ENCODE measurements at regions not wholly inside any gene's neighbourhood (a gene's known extent, or its start where the extent isn't known, plus 50 kb on each side); places are given as distances from the start of the nearest gene placed in this dataset.

DNA sequence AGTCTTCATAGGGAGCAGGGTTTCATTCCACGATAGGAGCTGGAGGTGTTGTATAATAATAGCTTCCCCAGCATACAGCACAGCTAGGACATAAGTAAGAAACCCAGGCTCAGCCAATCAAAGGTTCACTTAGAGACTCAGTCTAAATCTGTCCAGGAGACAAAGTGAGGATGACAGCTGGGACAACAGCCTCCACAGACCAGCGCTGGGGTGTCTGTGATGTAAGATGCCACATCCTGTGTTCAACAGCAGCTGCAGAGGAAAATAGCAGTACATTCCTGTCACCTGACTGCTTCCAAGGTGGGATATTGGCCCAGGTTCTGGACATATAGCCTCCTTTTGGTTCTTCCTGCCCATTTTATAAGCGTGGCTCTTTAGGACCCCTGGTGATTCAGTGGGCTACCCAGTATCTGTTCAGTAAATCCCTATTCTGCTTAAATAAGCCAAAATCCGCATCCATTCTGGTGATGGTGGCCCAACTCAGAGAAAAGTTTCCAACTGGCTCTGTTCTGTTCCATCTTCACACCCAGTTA is 176.8 kb upstream of the SYT6 start:
- DNase-seq, result peak; percentile 18
- TF ChIP-seq, protein P1, sequence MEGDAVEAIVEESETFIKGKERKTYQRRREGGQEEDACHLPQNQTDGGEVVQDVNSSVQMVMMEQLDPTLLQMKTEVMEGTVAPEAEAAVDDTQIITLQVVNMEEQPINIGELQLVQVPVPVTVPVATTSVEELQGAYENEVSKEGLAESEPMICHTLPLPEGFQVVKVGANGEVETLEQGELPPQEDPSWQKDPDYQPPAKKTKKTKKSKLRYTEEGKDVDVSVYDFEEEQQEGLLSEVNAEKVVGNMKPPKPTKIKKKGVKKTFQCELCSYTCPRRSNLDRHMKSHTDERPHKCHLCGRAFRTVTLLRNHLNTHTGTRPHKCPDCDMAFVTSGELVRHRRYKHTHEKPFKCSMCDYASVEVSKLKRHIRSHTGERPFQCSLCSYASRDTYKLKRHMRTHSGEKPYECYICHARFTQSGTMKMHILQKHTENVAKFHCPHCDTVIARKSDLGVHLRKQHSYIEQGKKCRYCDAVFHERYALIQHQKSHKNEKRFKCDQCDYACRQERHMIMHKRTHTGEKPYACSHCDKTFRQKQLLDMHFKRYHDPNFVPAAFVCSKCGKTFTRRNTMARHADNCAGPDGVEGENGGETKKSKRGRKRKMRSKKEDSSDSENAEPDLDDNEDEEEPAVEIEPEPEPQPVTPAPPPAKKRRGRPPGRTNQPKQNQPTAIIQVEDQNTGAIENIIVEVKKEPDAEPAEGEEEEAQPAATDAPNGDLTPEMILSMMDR (IDR thresholded peaks at IDR 0.05), result no peak
- no peak for TF ChIP-seq POLR2A (IDR thresholded peaks at IDR 0.05)
- Histone ChIP-seq H3K27me3 (peaks cover 4% of the 10 kb centered on the region), H3K9me3 (no peaks in the 10 kb centered on the region), H3K36me3 (no peaks in the 10 kb centered on the region), H3K4me3 (no peak overlapping the region), H3K4me1 (no peaks in the 10 kb centered on the region), H3K27ac (no peak overlapping the region)
- in situ Hi-C loops (cut with MboI; ENCODE audit: low pct_ligation_motif_present in 1 of 4, low pct_unique_long_range_greater_than_20kb in 1 of 4, low sequenced_read_pairs in 3 of 4), result no loop called here
- WGBS, 2 donors (ENCODE audit: low coverage in 1 of 2), result 74 to 86% methylated on average over 1 to 4 of the region's 4 CpGs
- intact Hi-C loops (cut with DNase I; ENCODE audit: low total_unique reads), result no loop called here

DNA sequence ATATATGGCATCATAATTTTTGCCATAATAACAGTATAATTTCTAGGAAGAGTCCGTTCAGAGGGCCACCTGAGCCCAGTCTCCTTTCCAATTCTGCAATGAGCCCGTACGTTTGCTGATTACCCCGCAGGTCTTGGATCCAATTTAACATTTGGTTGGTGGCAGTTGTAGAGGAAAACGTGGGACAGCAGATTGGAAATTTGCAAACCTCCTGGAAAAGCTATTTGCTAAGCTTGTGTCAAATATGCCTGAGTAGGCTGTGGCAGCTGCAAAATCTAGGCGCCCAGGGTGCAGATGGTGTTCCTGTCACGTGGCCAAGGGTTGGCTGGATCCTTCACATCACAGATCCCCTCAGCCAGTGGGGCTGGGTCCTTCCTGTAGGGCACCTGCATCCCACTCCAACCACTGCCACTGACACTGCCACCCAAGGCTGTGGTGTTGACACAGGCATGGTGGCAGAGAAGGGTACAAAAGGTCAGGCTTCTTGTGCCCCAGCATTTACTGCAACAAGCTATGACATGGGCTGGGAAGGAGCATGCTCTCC is 174.8 kb upstream of the SYT6 start:
- WGBS, 2 donors (ENCODE audit: low coverage in 1 of 2), result 70 to 79% methylated on average over 3 to 7 of the region's 7 CpGs
- no peak for DNase-seq
- no peak overlapping the region for H3K27ac ChIP-seq
- in situ Hi-C loops (cut with MboI; ENCODE audit: low pct_ligation_motif_present in 1 of 4, low pct_unique_long_range_greater_than_20kb in 1 of 4, low sequenced_read_pairs in 3 of 4), result no loop called here
- intact Hi-C loops (cut with DNase I; ENCODE audit: low total_unique reads), result no loop called here
- no peak overlapping the region for H3K4me3 ChIP-seq
- H3K36me3 ChIP-seq, result no peaks in the 10 kb centered on the region
- H3K27me3 ChIP-seq, result peaks cover 4% of the 10 kb centered on the region
- TF ChIP-seq POLR2A (IDR thresholded peaks at IDR 0.05) (no peak), EP300 (IDR thresholded peaks at IDR 0.05; ENCODE audit: low read depth) (no peak), POLR2AphosphoS5 (IDR thresholded peaks at IDR 0.05) (no peak)
- TF ChIP-seq, protein P1 (IDR thresholded peaks at IDR 0.05), result no peak
- H3K4me1 ChIP-seq, result no peaks in the 10 kb centered on the region
- H3K9me3 ChIP-seq, result no peaks in the 10 kb centered on the region

DNA sequence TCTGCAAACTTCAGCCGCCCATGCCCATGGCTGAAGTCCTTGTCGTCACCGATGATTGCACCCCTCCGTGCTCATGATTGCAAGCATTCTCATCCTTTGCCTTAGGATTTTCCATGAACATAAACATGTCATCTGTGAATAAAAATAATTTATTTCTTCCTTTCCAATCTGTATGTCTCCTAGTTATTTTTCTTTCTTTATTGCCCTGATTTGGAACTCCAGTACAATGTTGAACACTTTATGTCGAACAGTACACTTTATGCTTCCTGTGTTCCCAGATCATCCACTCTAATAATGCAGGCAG is 170.9 kb upstream of the SYT6 start:
- intact Hi-C loops (cut with DNase I; ENCODE audit: low total_unique reads), result no loop called here
- no peak for TF ChIP-seq POLR2AphosphoS5 (IDR thresholded peaks at IDR 0.05)
- TF ChIP-seq, protein P1 (IDR thresholded peaks at IDR 0.05), result no peak
- TF ChIP-seq POLR2A (IDR thresholded peaks at IDR 0.05), result no peak
- TF ChIP-seq EP300 (IDR thresholded peaks at IDR 0.05; ENCODE audit: low read depth), result no peak
- Histone ChIP-seq H3K27me3 (peaks cover 4% of the 10 kb centered on the region), H3K27ac (no peak overlapping the region), H3K36me3 (no peaks in the 10 kb centered on the region), H3K4me3 (no peak overlapping the region), H3K4me1 (no peaks in the 10 kb centered on the region), H3K9me3 (no peaks in the 10 kb centered on the region)
- DNase-seq, result no peak
- in situ Hi-C loops (cut with MboI; ENCODE audit: low pct_ligation_motif_present in 1 of 4, low pct_unique_long_range_greater_than_20kb in 1 of 4, low sequenced_read_pairs in 3 of 4), result no loop called here
- WGBS, 2 donors (ENCODE audit: low coverage in 1 of 2), result 76 to 77% methylated on average over 5 of the region's 5 CpGs

DNA sequence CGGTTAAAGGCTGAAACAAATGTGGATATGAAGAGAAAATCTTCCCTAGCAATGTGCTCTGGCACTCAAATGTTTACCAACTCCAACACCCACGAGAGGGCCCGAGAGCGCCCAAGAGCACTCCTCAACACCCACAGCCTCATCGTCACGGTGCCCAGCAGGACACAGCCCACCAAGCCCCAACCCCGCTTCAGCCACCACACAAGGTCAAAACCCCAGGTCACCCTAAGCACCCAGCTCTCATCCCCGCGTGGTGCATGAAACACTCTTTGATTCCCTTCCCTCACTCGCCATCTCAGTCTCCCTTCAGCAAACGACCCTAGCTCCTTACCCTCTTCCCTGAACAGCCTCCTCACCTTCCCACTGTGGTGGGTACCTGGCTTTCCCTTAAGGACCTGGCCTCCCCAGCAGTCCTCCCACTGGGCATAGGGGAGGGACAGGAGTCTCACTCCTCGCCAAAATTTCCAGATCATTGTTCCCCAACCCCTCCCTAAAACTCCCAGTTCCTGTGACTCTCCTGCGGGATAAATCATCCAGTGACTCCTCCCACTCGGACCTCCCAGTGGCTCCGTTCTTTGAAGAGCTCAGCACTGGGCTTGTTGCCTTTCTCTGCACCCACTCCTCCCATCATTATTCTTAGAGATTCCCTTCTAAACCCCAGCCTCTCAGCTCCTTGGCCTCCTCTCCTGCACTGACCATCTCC is 170.4 kb upstream of the SYT6 start:
- Histone ChIP-seq H3K4me3 (no peak overlapping the region), H3K27ac (no peak overlapping the region), H3K9me3 (no peaks in the 10 kb centered on the region), H3K4me1 (no peaks in the 10 kb centered on the region), H3K36me3 (no peaks in the 10 kb centered on the region), H3K27me3 (peaks cover 4% of the 10 kb centered on the region)
- intact Hi-C loops (cut with DNase I; ENCODE audit: low total_unique reads), result no loop called here
- WGBS, 2 donors (ENCODE audit: low coverage in 1 of 2), result 63 to 79% methylated on average over 4 to 15 of the region's 15 CpGs
- in situ Hi-C loops (cut with MboI; ENCODE audit: low pct_ligation_motif_present in 1 of 4, low pct_unique_long_range_greater_than_20kb in 1 of 4, low sequenced_read_pairs in 3 of 4), result no loop called here
- no peak for DNase-seq
- no peak for TF ChIP-seq POLR2A (IDR thresholded peaks at IDR 0.05)
- no peak for TF ChIP-seq POLR2AphosphoS5 (IDR thresholded peaks at IDR 0.05)
- TF ChIP-seq, protein P1 (IDR thresholded peaks at IDR 0.05), result no peak
- TF ChIP-seq EP300 (IDR thresholded peaks at IDR 0.05; ENCODE audit: low read depth), result no peak

Data from transverse colon (tissue), 4 donors.